Skeletal muscle satellite cell (primary cell): ENCODE measurements at regions not wholly inside any gene's neighbourhood (a gene's known extent, or its start where the extent isn't known, plus 50 kb on each side); places are given as distances from the start of the nearest gene placed in this dataset.

ENCODE experiments used
- H3K27me3 ChIP-seq: 2 replicates; pipeline ENCODE4 v1.7.0; 2013; ENCODE audit warnings: low read length; ENCODE audit not compliant: control insufficient read depth, insufficient read depth
- H3K36me3 ChIP-seq: 2 replicates; pipeline ENCODE4 v1.7.0; 2013; ENCODE audit warnings: mild to moderate bottlenecking, control low read depth, low read length; ENCODE audit not compliant: insufficient read depth
- H3K4me1 ChIP-seq: 2 replicates; pipeline ENCODE4 v1.7.0; 2013; ENCODE audit warnings: low read length; ENCODE audit not compliant: control insufficient read depth, insufficient read depth
- H3K4me2 ChIP-seq: 2 replicates; pipeline ENCODE4 v1.7.0; 2013; ENCODE audit warnings: mild to moderate bottlenecking, low read length
- H3K4me3 ChIP-seq: 2 replicates; pipeline ENCODE4 v1.7.0; 2013; ENCODE audit warnings: low read length
- H3K9ac ChIP-seq: 2 replicates; pipeline ENCODE4 v1.7.0; 2013; ENCODE audit warnings: mild to moderate bottlenecking, low read depth, low read length, moderate library complexity
- H3K9me3 ChIP-seq: replicated peaks from 2 replicates; pipeline ENCODE4 v1.7.0; 2013; ENCODE audit warnings: mild to moderate bottlenecking, control low read depth, low read length

DNA sequence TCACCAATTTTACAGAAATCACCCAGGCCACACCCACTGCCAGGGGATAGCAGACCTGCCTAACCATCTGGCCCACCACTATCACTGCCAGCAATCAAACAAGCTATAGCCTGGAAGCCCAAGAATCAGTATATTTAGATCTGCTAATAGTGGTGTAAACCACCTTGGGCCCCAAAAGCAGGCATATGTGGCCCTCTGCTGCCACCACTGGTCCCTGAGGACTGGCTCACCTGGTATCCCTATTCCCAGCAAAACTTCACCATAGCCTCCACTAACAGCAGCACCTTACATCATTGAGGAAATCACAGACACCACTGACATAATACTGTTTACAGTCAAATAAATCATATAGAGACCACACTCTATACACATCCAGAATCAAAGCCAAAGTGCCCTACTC, 880.4 kb upstream of the MAN1A1 start:
- Histone ChIP-seq H3K27me3 (no peaks in the 10 kb centered on the region), H3K4me2 (no peak overlapping the region), H3K4me1 (no peaks in the 10 kb centered on the region), H3K4me3 (no peak overlapping the region), H3K9me3 (no peaks in the 10 kb centered on the region), H3K36me3 (no peaks in the 10 kb centered on the region), H3K9ac (no peak overlapping the region)

DNA sequence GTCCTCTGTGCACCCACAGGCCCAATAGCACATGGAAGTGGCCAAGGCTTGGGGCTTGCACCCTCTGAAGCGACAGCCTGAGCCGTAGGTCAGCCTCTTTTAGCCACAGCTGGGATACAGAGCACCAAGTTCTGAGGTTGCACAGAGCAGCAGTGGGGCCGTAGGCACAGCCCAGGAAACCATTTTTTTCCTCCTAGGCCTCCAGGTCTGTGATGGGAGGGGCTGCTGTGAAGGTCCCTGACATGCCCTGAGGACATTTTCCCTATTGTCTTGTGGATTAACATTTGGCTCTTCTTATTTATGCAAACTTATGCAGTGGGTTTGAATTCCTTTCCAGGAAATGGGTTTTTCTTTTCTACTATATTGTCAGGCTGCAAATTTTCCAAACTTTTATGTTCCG, 878.7 kb upstream of the MAN1A1 start:
- no peak overlapping the region for H3K4me2 ChIP-seq
- H3K27me3 ChIP-seq = no peaks in the 10 kb centered on the region
- H3K4me1 ChIP-seq = no peaks in the 10 kb centered on the region
- H3K9me3 ChIP-seq = no peaks in the 10 kb centered on the region
- no peak overlapping the region for H3K9ac ChIP-seq
- no peak overlapping the region for H3K4me3 ChIP-seq
- H3K36me3 ChIP-seq = no peaks in the 10 kb centered on the region

DNA sequence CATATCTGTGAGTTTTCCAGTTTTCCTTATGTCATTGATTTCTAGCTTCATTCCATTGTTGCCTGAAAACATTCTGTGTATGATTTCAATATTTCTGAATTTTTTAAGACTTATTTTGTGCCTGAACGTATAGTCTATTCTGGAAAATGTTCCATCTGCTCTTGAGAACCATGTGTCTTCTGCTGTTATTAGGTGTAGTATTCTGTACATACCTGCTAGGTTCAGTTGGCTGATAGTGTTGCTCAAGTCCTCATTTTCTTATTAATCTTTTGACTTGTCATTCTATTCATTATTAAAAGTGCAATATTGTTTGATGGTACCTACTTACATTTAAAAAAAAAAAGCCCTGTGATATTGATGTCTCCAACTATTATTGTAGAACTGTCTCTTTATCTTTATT, 869.8 kb upstream of the MAN1A1 start:
- H3K27me3 ChIP-seq = no peaks in the 10 kb centered on the region
- peaks cover 2% of the 10 kb centered on the region for H3K4me1 ChIP-seq
- no peaks in the 10 kb centered on the region for H3K36me3 ChIP-seq
- H3K9me3 ChIP-seq = no peaks in the 10 kb centered on the region
- H3K4me3 ChIP-seq = no peak overlapping the region
- no peak overlapping the region for H3K9ac ChIP-seq
- no peak overlapping the region for H3K4me2 ChIP-seq

DNA sequence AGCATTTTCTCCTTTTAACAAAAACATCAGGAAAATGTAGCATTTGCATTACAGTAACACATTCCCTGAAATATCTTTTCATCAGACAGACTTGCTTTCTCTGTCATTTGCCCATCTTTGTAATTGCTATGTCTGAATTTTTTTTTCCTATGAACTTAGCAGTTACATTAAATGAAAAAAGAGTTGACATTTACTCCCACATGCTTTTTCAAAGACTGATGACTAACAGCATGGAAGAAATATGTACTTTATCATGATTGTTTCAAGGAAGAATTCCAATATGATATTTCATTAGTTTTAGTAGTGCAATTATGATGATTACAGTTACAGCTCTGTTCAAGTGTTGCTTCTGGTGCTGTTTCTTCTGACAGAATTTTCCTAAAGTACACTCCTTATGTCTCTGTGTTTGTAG, 864.5 kb upstream of the MAN1A1 start:
- H3K9ac ChIP-seq = no peak overlapping the region
- H3K9me3 ChIP-seq = no peaks in the 10 kb centered on the region
- H3K27me3 ChIP-seq = no peaks in the 10 kb centered on the region
- H3K36me3 ChIP-seq = no peaks in the 10 kb centered on the region
- H3K4me3 ChIP-seq = no peak overlapping the region
- no peak overlapping the region for H3K4me2 ChIP-seq
- H3K4me1 ChIP-seq = peaks cover 19% of the 10 kb centered on the region

- no peak overlapping the region for H3K4me3 ChIP-seq
- no peaks in the 10 kb centered on the region for H3K9me3 ChIP-seq
- H3K4me1 ChIP-seq = peaks cover 19% of the 10 kb centered on the region
- H3K27me3 ChIP-seq = no peaks in the 10 kb centered on the region
- peak overlapping the region; percentile 12 for H3K4me2 ChIP-seq
- no peaks in the 10 kb centered on the region for H3K36me3 ChIP-seq
- H3K9ac ChIP-seq = no peak overlapping the region
Measured at GRCh38 chr6:120211955-120212792, 862.6 kb upstream of the MAN1A1 start.

GRCh38 chr6:120202878-120203277, 853.3 kb upstream of the MAN1A1 start:
- H3K9ac ChIP-seq = no peak overlapping the region

DNA sequence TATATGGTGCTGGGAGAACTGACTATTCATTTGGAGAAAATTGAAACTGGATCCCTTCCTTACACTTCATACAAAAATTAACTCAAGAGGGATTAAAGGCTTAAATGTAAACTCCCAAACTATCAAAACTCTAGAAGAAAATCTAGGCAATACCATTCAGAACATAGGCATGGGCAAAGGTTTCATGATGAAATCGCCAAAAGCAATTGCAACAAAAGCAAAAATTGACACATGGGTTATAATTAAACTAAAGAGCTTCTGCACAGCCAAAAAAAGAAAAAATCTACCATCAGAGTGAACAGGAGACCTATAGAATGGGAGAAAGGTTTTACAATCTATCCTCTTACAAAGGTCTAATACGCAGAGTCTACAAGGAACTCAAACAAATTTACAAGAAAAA, 851.3 kb upstream of the MAN1A1 start:
- Histone ChIP-seq H3K36me3 (no peaks in the 10 kb centered on the region), H3K4me1 (no peaks in the 10 kb centered on the region), H3K4me3 (no peak overlapping the region), H3K9me3 (no peaks in the 10 kb centered on the region), H3K9ac (no peak overlapping the region), H3K4me2 (no peak overlapping the region), H3K27me3 (no peaks in the 10 kb centered on the region)

More at GRCh38 chr6:120202878-120203277, 853.3 kb upstream of the MAN1A1 start:
- H3K4me1 ChIP-seq = no peaks in the 10 kb centered on the region
- H3K4me2 ChIP-seq = no peak overlapping the region
- no peak overlapping the region for H3K4me3 ChIP-seq
- H3K36me3 ChIP-seq = no peaks in the 10 kb centered on the region
- H3K27me3 ChIP-seq = no peaks in the 10 kb centered on the region
- H3K9me3 ChIP-seq = no peaks in the 10 kb centered on the region

- no peak overlapping the region for H3K9ac ChIP-seq
- no peak overlapping the region for H3K4me3 ChIP-seq
- no peaks in the 10 kb centered on the region for H3K27me3 ChIP-seq
- H3K4me1 ChIP-seq = no peaks in the 10 kb centered on the region
- no peaks in the 10 kb centered on the region for H3K36me3 ChIP-seq
- H3K9me3 ChIP-seq = no peaks in the 10 kb centered on the region
- H3K4me2 ChIP-seq = no peak overlapping the region
Measured at GRCh38 chr6:120198033-120198432, 848.5 kb upstream of the MAN1A1 start.

DNA sequence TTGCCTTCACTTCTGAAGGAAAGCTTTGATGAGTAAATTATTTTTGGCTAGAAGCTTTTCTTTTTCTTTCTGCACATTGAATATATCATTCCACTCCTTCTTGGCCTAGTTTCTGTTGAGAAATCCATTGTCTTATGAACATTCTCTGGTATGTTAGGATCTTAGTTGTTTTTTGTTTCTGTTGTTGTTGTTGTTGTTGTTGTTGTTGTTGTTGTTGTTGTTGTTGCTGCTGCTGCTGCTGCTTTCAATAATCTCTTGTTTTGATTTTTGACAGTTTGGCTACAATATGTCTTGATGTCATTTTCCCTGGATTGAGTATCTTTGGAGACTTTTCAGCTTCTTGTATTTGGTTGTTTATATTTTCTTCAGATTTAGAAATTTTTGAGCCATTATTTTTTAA, 836.5 kb upstream of the MAN1A1 start:
- H3K36me3 ChIP-seq = no peaks in the 10 kb centered on the region
- H3K9me3 ChIP-seq = no peaks in the 10 kb centered on the region
- H3K27me3 ChIP-seq = no peaks in the 10 kb centered on the region
- no peak overlapping the region for H3K4me3 ChIP-seq
- H3K4me1 ChIP-seq = no peaks in the 10 kb centered on the region
- no peak overlapping the region for H3K9ac ChIP-seq
- H3K4me2 ChIP-seq = no peak overlapping the region

DNA sequence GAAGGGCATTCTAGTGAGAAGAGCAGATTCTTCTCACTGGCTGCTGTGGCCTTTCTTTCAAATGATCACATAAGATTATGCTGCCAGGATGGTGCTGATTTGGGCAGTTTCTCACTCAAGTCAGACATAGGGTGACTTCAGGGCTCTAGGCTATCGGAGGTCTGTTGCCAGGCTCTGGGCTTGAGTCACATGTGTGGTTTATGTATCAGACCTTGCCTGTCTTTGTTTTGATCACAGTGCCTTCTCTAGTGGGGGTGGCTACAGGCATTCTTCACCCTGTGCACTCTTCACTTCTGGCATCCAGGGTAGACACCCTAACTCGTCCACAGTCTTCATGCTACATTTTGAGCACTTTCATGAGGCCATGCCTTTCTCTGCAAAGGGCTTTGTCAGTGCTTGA, 823.7 kb upstream of the MAN1A1 start:
- Histone ChIP-seq H3K9me3 (no peaks in the 10 kb centered on the region), H3K36me3 (no peaks in the 10 kb centered on the region), H3K4me2 (no peak overlapping the region), H3K4me3 (no peak overlapping the region), H3K9ac (no peak overlapping the region), H3K4me1 (no peaks in the 10 kb centered on the region), H3K27me3 (no peaks in the 10 kb centered on the region)

DNA sequence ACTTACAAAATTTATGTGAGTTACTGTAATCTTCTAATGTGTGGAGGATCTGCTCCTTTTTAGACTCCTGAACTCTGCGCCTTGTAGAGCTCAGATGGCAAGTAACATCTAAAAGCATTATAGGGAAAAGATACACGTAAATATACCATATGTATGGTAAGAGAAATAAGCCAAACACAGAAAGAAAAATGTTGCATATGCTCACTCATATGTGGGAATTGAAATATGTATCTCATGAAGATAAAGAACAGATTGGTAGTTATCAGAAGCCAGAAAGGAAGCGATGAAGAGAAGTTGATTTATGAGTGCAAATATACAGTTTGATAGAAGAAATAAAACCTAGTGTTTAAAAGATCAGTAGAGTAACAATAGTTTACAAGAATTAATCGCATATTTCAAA, 815.0 kb upstream of the MAN1A1 start:
- Histone ChIP-seq H3K9me3 (no peaks in the 10 kb centered on the region), H3K4me2 (no peak overlapping the region), H3K4me1 (no peaks in the 10 kb centered on the region), H3K27me3 (no peaks in the 10 kb centered on the region), H3K9ac (no peak overlapping the region), H3K36me3 (no peaks in the 10 kb centered on the region), H3K4me3 (no peak overlapping the region)

GRCh38 chr6:120157873-120158272, 808.3 kb upstream of the MAN1A1 start:
- no peaks in the 10 kb centered on the region for H3K4me1 ChIP-seq
- no peaks in the 10 kb centered on the region for H3K9me3 ChIP-seq
- H3K9ac ChIP-seq = no peak overlapping the region
- H3K27me3 ChIP-seq = no peaks in the 10 kb centered on the region
- no peak overlapping the region for H3K4me2 ChIP-seq
- no peak overlapping the region for H3K4me3 ChIP-seq
- H3K36me3 ChIP-seq = no peaks in the 10 kb centered on the region
